ENCODE measurements at regions not wholly inside any gene's neighbourhood (a gene's known extent, or its start where the extent isn't known, plus 50 kb on each side); places are given as distances from the start of the nearest gene placed in this dataset.

DNA sequence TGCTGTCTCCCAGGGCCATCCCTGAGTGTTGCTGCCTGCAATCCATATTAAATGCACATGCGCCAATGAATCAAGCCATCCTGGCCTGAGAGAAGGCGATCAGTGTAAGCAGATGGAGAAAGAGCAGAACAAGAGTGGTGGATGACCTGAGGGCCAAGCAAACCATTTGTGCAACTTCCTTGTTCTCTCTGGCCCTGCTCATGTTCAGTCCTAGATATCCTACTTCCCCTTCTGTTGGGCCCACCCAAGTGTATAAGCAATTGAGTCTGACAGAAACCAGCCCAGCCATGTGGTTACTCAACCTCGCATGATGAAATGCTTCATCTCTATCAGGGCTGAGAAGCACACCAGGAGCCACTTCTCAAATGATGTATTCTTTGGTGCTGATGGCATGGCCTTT lies 383.1 kb upstream of the ID2 start:
- peak in 1 of 2 donors; percentile 53 for DNase-seq
- H3K9me3 ChIP-seq, result no peaks in the 10 kb centered on the region

DNA sequence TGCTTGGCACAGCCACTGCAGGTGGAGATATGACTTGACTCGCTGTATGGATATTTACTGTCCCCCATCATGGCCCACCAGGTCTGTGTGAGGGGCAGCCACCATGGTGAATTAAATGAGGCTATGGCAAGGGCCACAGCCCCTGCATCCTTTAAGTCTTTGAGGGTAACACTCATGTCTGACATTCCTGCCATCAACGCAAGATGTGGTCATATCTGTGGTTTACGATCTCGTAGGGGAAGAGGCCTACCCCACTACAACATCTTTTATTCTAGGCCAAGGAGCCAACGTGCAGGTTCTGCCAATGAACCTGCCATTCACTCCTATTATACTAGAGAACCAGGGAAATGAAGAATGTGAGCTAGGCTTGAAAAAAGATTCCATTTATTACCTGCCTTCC lies 381.6 kb upstream of the ID2 start:
- Histone ChIP-seq H3K36me3 (no peaks in the 10 kb centered on the region), H3K4me3 (no peak overlapping the region), H3K27me3 (no peaks in the 10 kb centered on the region), H3K4me1 (peaks cover 0 to 34% (median 7%) of the 10 kb centered on the region in 4 donors), H3K27ac (no peak overlapping the region), H3K9me3 (no peaks in the 10 kb centered on the region)
- 51 to 68% (median 65%) methylated on average over 5 of the region's 5 CpGs for WGBS, 5 donors
- DNase-seq, result no peak
- TF ChIP-seq POLR2AphosphoS5 (IDR thresholded peaks at IDR 0.05), result no peak
- TF ChIP-seq EP300 (IDR thresholded peaks at IDR 0.05), result no peak
- TF ChIP-seq, protein P1, sequence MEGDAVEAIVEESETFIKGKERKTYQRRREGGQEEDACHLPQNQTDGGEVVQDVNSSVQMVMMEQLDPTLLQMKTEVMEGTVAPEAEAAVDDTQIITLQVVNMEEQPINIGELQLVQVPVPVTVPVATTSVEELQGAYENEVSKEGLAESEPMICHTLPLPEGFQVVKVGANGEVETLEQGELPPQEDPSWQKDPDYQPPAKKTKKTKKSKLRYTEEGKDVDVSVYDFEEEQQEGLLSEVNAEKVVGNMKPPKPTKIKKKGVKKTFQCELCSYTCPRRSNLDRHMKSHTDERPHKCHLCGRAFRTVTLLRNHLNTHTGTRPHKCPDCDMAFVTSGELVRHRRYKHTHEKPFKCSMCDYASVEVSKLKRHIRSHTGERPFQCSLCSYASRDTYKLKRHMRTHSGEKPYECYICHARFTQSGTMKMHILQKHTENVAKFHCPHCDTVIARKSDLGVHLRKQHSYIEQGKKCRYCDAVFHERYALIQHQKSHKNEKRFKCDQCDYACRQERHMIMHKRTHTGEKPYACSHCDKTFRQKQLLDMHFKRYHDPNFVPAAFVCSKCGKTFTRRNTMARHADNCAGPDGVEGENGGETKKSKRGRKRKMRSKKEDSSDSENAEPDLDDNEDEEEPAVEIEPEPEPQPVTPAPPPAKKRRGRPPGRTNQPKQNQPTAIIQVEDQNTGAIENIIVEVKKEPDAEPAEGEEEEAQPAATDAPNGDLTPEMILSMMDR (IDR thresholded peaks at IDR 0.05), result no peak
- no peak for TF ChIP-seq POLR2A (IDR thresholded peaks at IDR 0.05)
- intact Hi-C loops (cut with DNase I; ENCODE audit: low total_unique reads), result no loop called here

More for the DNA sequence above, 383.1 kb upstream of the ID2 start:
- Histone ChIP-seq H3K36me3 (no peaks in the 10 kb centered on the region), H3K4me1 (peaks cover 0 to 23% (median 7%) of the 10 kb centered on the region in 4 donors), H3K27me3 (no peaks in the 10 kb centered on the region), H3K4me3 (no peak overlapping the region), H3K27ac (peak overlapping the region in 2 of 5 donors; percentile 19 to 40)
- 73 to 92% (median 88%) methylated on average over 3 of the region's 3 CpGs for WGBS, 5 donors
- TF ChIP-seq, protein P1 (IDR thresholded peaks at IDR 0.05), result no peak
- TF ChIP-seq POLR2AphosphoS5 (IDR thresholded peaks at IDR 0.05), result no peak
- TF ChIP-seq EP300 (IDR thresholded peaks at IDR 0.05), result no peak
- TF ChIP-seq POLR2A (IDR thresholded peaks at IDR 0.05), result no peak
- intact Hi-C loops (cut with DNase I; ENCODE audit: low total_unique reads), result no loop called here

DNA sequence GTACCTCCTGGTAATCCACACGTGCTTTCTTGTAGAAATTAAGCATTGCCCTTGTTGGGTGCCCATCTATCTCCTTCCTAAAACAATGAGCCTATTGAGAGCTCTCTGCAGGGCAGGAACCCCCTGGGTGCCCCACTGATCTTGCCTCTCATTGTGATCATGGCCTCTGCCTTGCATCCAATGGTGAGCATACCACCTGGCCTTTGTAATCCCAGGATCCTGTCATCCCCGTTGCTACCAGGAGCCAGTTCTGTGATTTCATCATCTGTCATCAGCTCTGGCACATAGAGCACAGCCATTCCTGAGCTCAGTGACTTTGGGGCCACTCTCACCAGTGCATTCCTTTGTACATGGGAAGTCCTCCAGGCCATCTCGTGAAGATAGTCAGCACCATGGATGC lies 381.0 kb upstream of the ID2 start:
- DNase-seq, result no peak
- intact Hi-C loops (cut with DNase I; ENCODE audit: low total_unique reads), result no loop called here
- H3K4me3 ChIP-seq, result no peak overlapping the region
- WGBS, 5 donors, result 78 to 87% (median 82%) methylated on average over 3 of the region's 3 CpGs
- no peaks in the 10 kb centered on the region for H3K27me3 ChIP-seq
- H3K27ac ChIP-seq, result no peak overlapping the region
- no peaks in the 10 kb centered on the region for H3K36me3 ChIP-seq
- TF ChIP-seq EP300 (IDR thresholded peaks at IDR 0.05) (no peak), POLR2AphosphoS5 (IDR thresholded peaks at IDR 0.05) (no peak), POLR2A (IDR thresholded peaks at IDR 0.05) (no peak)
- TF ChIP-seq, protein P1 (IDR thresholded peaks at IDR 0.05), result no peak
- H3K9me3 ChIP-seq, result no peaks in the 10 kb centered on the region
- peaks cover 0 to 40% (median 7%) of the 10 kb centered on the region in 4 donors for H3K4me1 ChIP-seq

DNA sequence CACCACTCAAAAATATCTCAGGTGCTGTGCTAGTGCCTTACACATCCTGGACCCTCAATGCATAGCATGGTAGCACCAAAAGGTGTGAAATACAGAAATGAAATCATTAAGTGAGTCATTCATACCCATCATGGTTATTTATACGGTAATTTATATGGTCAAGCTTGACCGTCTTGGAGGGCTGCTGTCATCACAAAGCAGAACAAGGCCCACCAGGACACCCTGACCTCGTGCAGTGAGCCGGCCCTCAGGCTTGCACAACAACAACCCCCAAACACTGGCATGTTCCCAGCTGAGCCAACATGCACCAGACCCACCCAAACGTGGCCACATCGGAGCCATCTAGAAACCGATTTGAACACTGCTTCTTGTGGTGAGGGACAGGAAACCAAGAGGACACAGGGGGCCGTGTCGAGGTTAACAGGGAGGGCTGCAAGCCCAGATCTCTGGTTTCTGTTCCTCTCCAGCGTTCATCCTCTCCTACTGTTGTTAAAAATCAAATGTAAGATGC lies 378.5 kb upstream of the ID2 start:
- TF ChIP-seq, protein P1 (IDR thresholded peaks at IDR 0.05), result no peak
- TF ChIP-seq POLR2AphosphoS5 (IDR thresholded peaks at IDR 0.05), result peak in 1 of 3 donors; percentile 23
- DNase-seq, result peak; percentile 60 to 64
- Histone ChIP-seq H3K36me3 (no peaks in the 10 kb centered on the region), H3K27me3 (no peaks in the 10 kb centered on the region), H3K4me1 (peaks cover 0 to 55% (median 10%) of the 10 kb centered on the region in 4 donors), H3K27ac (peak overlapping the region in 3 of 5 donors; percentile 24 to 52 (median 32)), H3K9me3 (no peaks in the 10 kb centered on the region), H3K4me3 (no peak overlapping the region)
- intact Hi-C loops (cut with DNase I; ENCODE audit: low total_unique reads), result no loop called here
- 50 to 68% (median 63%) methylated on average over 10 of the region's 10 CpGs for WGBS, 5 donors
